ENCODE measurements at regions not wholly inside any gene's neighbourhood (a gene's known extent, or its start where the extent isn't known, plus 50 kb on each side); places are given as distances from the start of the nearest gene placed in this dataset.

DNA sequence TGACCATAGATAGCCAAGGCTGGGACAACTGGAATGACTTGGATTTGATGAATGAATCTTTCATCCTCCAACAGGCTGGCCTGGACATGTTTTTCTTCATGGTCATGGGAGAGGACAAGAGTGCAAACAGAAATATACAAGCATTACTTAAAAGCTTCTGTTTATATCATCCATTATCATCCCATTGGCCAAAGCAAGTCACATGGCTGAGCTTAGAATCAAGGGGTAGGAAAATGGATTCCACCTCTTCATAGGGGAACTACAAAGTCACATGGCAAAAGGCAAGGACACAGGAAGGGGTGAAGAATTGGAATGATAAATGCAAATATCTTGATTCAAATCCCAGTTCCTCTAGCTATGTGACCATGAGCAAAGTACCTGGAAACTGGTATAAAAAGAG lies 90.2 kb upstream of the BARHL2 start:
- no peak for TF ChIP-seq POLR2A (IDR thresholded peaks at IDR 0.05; ENCODE audit: low read depth, low read length)
- TF ChIP-seq POLR2AphosphoS5 (IDR thresholded peaks at IDR 0.05; ENCODE audit: low read depth, low read length), result no peak
- no peak for TF ChIP-seq TAF1 (IDR thresholded peaks at IDR 0.05; ENCODE audit: borderline replicate concordance, low read depth, low read length)
